ENCODE measurements at regions not wholly inside any gene's neighbourhood (a gene's known extent, or its start where the extent isn't known, plus 50 kb on each side); places are given as distances from the start of the nearest gene placed in this dataset.

DNA sequence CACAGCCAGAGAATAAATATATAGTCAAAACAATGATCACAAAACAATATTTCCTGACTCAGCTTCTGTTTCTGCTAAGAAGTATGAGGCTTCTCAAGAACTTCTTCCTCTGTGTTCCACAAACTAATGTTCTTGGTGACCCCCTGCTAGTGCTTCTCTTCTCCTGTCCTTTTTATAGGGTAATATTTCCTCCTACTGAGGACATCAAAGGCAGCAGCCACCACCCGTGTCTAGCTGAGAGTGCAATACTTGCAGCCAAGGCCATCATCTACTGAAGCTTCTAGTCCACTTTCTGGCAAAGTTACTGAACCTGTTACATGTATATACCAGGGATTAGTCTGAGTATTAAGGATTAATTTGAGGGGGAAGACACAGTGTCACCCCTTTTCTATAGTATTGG, 83.7 kb upstream of the SLC12A2 start:
- no peaks in the 10 kb centered on the region for H3K79me1 ChIP-seq (ENCODE audit: low read length)
- H3K23ac ChIP-seq (ENCODE audit: low read length): no peak overlapping the region
- no peaks in the 10 kb centered on the region for H3K27me3 ChIP-seq (ENCODE audit: insufficient read depth, low read length, poor library complexity)
- no peak overlapping the region for H3K27ac ChIP-seq (ENCODE audit: low read depth, low read length)
- H3K4me1 ChIP-seq (ENCODE audit: control insufficient read depth, low read depth, low read length): no peaks in the 10 kb centered on the region
- H4K5ac ChIP-seq (ENCODE audit: low read length): no peak overlapping the region
- H2BK120ac ChIP-seq (ENCODE audit: low read depth, low read length): no peak overlapping the region
- no peak overlapping the region for H3K4ac ChIP-seq (ENCODE audit: low read depth, low read length)
- DNase-seq: no peak
- no peak overlapping the region for H2BK5ac ChIP-seq (ENCODE audit: low read length)
- no peak overlapping the region for H3K4me3 ChIP-seq (ENCODE audit: low read length)
- H2BK15ac ChIP-seq (replicated peaks; ENCODE audit: low read depth): no peak overlapping the region
- no peak overlapping the region for H3K56ac ChIP-seq (ENCODE audit: low read length)
- no peaks in the 10 kb centered on the region for H3K79me2 ChIP-seq (ENCODE audit: control insufficient read depth, insufficient read depth, low read length)
- no peak overlapping the region for H3K9ac ChIP-seq (ENCODE audit: low read length)
- H2AK5ac ChIP-seq (ENCODE audit: low read length): no peak overlapping the region
- no CpG with 5 or more reads among the region's 1 CpG for WGBS (ENCODE audit: extremely low coverage, insufficient coverage, low lambda C conversion rate)
- no peak overlapping the region for H3K4me2 ChIP-seq (ENCODE audit: low read length)
- no peak overlapping the region for H3K18ac ChIP-seq (ENCODE audit: low read length)
- H3K36me3 ChIP-seq (ENCODE audit: control insufficient read depth, insufficient read depth, low read length): no peaks in the 10 kb centered on the region
- no peak overlapping the region for H4K8ac ChIP-seq (ENCODE audit: low read depth, low read length)

DNA sequence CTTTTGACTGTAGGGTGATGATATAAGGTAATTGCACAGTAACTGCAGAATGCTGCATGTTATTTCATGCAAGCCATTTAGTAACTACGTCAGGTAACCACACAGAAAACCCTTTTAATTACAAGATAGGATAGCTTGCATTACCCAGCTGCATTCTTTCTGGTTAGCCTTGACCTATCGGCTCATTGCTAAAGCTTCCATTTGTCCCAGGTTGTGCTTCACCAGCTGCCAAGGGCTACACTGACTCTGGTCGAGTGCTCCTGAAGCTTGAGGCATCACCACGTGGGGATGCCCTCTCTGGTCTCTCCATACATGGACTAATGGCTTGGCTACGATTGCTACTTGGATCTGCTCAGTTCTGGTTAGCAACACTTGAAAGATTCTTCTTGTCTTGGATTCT, 81.1 kb upstream of the SLC12A2 start:
- Histone ChIP-seq H2BK120ac (ENCODE audit: low read depth, low read length) (no peak overlapping the region), H3K4me2 (ENCODE audit: low read length) (no peak overlapping the region), H4K5ac (ENCODE audit: low read length) (no peak overlapping the region), H2AK5ac (ENCODE audit: low read length) (no peak overlapping the region), H3K18ac (ENCODE audit: low read length) (no peak overlapping the region), H3K56ac (ENCODE audit: low read length) (no peak overlapping the region), H3K4me1 (ENCODE audit: control insufficient read depth, low read depth, low read length) (no peaks in the 10 kb centered on the region), H3K79me1 (ENCODE audit: low read length) (no peaks in the 10 kb centered on the region), H3K4ac (ENCODE audit: low read depth, low read length) (no peak overlapping the region), H3K79me2 (ENCODE audit: control insufficient read depth, insufficient read depth, low read length) (no peaks in the 10 kb centered on the region), H2BK15ac (replicated peaks; ENCODE audit: low read depth) (no peak overlapping the region), H3K23ac (ENCODE audit: low read length) (no peak overlapping the region), H3K27ac (ENCODE audit: low read depth, low read length) (no peak overlapping the region), H2BK5ac (ENCODE audit: low read length) (no peak overlapping the region), H3K9ac (ENCODE audit: low read length) (no peak overlapping the region), H3K36me3 (ENCODE audit: control insufficient read depth, insufficient read depth, low read length) (no peaks in the 10 kb centered on the region), H4K8ac (ENCODE audit: low read depth, low read length) (no peak overlapping the region), H3K4me3 (ENCODE audit: low read length) (no peak overlapping the region), H3K27me3 (ENCODE audit: insufficient read depth, low read length, poor library complexity) (no peaks in the 10 kb centered on the region)
- WGBS (ENCODE audit: extremely low coverage, insufficient coverage, low lambda C conversion rate): no CpG with 5 or more reads among the region's 5 CpGs
- no peak for DNase-seq

DNA sequence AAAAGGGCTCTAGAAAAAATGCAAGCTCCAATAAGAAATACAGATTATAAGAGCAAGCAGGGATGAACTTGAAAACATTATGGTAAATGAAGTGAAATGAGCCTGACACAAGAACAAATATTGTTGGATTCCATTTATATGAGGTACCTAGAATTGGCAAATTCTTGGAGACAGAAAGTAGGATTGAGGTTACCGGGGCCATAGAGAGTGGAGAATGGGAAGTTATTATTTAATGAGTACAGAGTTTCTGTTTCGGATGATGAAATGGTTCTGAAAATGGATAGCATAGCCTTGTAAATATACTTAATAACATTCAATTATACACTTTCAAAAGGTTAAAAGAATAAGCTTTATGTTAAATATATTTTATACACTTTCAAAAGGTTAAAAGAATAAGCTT, 75.6 kb upstream of the SLC12A2 start:
- no peaks in the 10 kb centered on the region for H3K27me3 ChIP-seq (ENCODE audit: insufficient read depth, low read length, poor library complexity)
- no peak overlapping the region for H4K8ac ChIP-seq (ENCODE audit: low read depth, low read length)
- H3K4me3 ChIP-seq (ENCODE audit: low read length): no peak overlapping the region
- no peaks in the 10 kb centered on the region for H3K79me1 ChIP-seq (ENCODE audit: low read length)
- no peak overlapping the region for H3K56ac ChIP-seq (ENCODE audit: low read length)
- H2BK5ac ChIP-seq (ENCODE audit: low read length): no peak overlapping the region
- no peak for DNase-seq
- H3K18ac ChIP-seq (ENCODE audit: low read length): no peak overlapping the region
- no peak overlapping the region for H3K4me2 ChIP-seq (ENCODE audit: low read length)
- no peaks in the 10 kb centered on the region for H3K79me2 ChIP-seq (ENCODE audit: control insufficient read depth, insufficient read depth, low read length)
- WGBS (ENCODE audit: extremely low coverage, insufficient coverage, low lambda C conversion rate): no CpG with 5 or more reads among the region's 2 CpGs
- no peak overlapping the region for H2AK5ac ChIP-seq (ENCODE audit: low read length)
- H3K4me1 ChIP-seq (ENCODE audit: control insufficient read depth, low read depth, low read length): no peaks in the 10 kb centered on the region
- no peak overlapping the region for H2BK15ac ChIP-seq (replicated peaks; ENCODE audit: low read depth)
- no peak overlapping the region for H2BK120ac ChIP-seq (ENCODE audit: low read depth, low read length)
- H3K9ac ChIP-seq (ENCODE audit: low read length): no peak overlapping the region
- H3K23ac ChIP-seq (ENCODE audit: low read length): no peak overlapping the region
- no peak overlapping the region for H3K4ac ChIP-seq (ENCODE audit: low read depth, low read length)
- H3K27ac ChIP-seq (ENCODE audit: low read depth, low read length): no peak overlapping the region
- H3K36me3 ChIP-seq (ENCODE audit: control insufficient read depth, insufficient read depth, low read length): no peaks in the 10 kb centered on the region
- H4K5ac ChIP-seq (ENCODE audit: low read length): no peak overlapping the region

DNA sequence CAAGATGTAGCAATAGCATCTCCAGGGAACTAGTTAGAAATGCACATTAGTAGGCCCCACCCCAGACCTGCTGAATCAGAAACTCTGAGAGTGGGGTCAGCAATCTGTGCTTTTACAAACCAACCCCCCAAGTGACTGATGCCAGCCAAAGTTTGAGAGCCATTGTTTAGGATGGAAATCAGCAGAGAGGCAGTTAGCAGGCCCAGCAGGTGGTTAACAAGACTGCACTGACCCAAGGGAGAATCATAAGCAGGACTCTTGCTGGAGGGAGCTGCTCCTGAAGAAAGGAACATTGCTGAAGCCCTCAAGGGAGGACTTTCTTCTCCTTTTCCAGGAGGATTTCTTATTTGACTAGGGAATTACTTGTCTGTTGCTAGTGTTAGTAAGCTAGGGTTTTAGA, 74.2 kb upstream of the SLC12A2 start:
- H3K36me3 ChIP-seq (ENCODE audit: control insufficient read depth, insufficient read depth, low read length): no peaks in the 10 kb centered on the region
- H2AK5ac ChIP-seq (ENCODE audit: low read length): no peak overlapping the region
- H3K27ac ChIP-seq (ENCODE audit: low read depth, low read length): no peak overlapping the region
- H4K8ac ChIP-seq (ENCODE audit: low read depth, low read length): no peak overlapping the region
- no peaks in the 10 kb centered on the region for H3K4me1 ChIP-seq (ENCODE audit: control insufficient read depth, low read depth, low read length)
- H3K79me1 ChIP-seq (ENCODE audit: low read length): no peaks in the 10 kb centered on the region
- no peak overlapping the region for H2BK5ac ChIP-seq (ENCODE audit: low read length)
- no peak overlapping the region for H3K4ac ChIP-seq (ENCODE audit: low read depth, low read length)
- H2BK120ac ChIP-seq (ENCODE audit: low read depth, low read length): no peak overlapping the region
- no peak overlapping the region for H4K5ac ChIP-seq (ENCODE audit: low read length)
- peak; percentile 72 for DNase-seq
- H3K23ac ChIP-seq (ENCODE audit: low read length): no peak overlapping the region
- no peaks in the 10 kb centered on the region for H3K27me3 ChIP-seq (ENCODE audit: insufficient read depth, low read length, poor library complexity)
- no peak overlapping the region for H3K4me3 ChIP-seq (ENCODE audit: low read length)
- H2BK15ac ChIP-seq (replicated peaks; ENCODE audit: low read depth): no peak overlapping the region
- H3K4me2 ChIP-seq (ENCODE audit: low read length): no peak overlapping the region
- no peak overlapping the region for H3K9ac ChIP-seq (ENCODE audit: low read length)
- H3K79me2 ChIP-seq (ENCODE audit: control insufficient read depth, insufficient read depth, low read length): no peaks in the 10 kb centered on the region
- no peak overlapping the region for H3K56ac ChIP-seq (ENCODE audit: low read length)
- H3K18ac ChIP-seq (ENCODE audit: low read length): no peak overlapping the region

DNA sequence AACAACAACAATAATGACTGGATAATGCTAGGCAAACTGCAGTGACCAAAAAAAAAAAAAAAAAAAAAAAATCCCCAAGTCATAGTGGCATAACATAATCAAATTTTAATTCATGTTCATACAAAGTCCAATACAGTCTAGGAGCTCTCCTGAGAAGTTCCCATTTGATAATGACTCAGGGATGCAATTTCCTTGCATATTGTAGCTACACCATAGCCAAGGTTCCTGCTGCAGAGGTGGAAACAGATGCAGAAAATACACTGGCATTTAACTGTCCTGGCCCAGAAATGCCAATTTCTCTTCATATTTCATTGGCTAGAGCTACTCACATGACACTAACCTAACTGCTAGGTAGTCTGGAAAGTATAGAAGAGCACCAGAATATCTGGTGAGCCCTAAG, 72.2 kb upstream of the SLC12A2 start:
- Histone ChIP-seq H4K8ac (ENCODE audit: low read depth, low read length) (no peak overlapping the region), H3K79me1 (ENCODE audit: low read length) (no peaks in the 10 kb centered on the region), H3K79me2 (ENCODE audit: control insufficient read depth, insufficient read depth, low read length) (no peaks in the 10 kb centered on the region), H3K56ac (ENCODE audit: low read length) (no peak overlapping the region), H3K27ac (ENCODE audit: low read depth, low read length) (no peak overlapping the region), H3K27me3 (ENCODE audit: insufficient read depth, low read length, poor library complexity) (no peaks in the 10 kb centered on the region), H2BK5ac (ENCODE audit: low read length) (no peak overlapping the region), H2AK5ac (ENCODE audit: low read length) (no peak overlapping the region), H2BK120ac (ENCODE audit: low read depth, low read length) (no peak overlapping the region), H4K5ac (ENCODE audit: low read length) (no peak overlapping the region), H3K18ac (ENCODE audit: low read length) (no peak overlapping the region), H3K4me2 (ENCODE audit: low read length) (no peak overlapping the region), H3K4me1 (ENCODE audit: control insufficient read depth, low read depth, low read length) (peaks cover 2% of the 10 kb centered on the region), H3K4me3 (ENCODE audit: low read length) (no peak overlapping the region), H3K4ac (ENCODE audit: low read depth, low read length) (no peak overlapping the region), H3K9ac (ENCODE audit: low read length) (no peak overlapping the region), H3K36me3 (ENCODE audit: control insufficient read depth, insufficient read depth, low read length) (no peaks in the 10 kb centered on the region), H3K23ac (ENCODE audit: low read length) (no peak overlapping the region), H2BK15ac (replicated peaks; ENCODE audit: low read depth) (no peak overlapping the region)
- no peak for DNase-seq

DNA sequence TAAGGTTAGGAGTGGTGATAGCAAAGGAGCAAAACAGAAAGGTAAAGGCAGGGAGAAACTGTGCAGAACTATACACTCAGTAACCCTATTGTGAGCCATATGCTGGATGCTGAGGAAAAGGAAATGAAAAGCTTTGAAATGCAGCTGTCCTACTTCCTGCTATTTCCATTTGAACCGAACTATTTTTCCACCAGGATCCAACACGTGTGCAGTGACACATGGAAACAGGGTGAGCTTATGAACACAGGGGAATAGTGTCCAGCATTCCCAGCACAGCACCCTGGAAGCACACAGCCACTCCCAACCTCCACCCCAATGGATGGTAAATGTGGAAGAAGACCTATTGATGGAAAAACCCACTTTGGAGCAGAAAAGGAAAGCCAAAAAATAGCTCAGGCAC, 69.0 kb upstream of the SLC12A2 start:
- H3K18ac ChIP-seq (ENCODE audit: low read length): no peak overlapping the region
- H4K5ac ChIP-seq (ENCODE audit: low read length): no peak overlapping the region
- no peak overlapping the region for H2BK120ac ChIP-seq (ENCODE audit: low read depth, low read length)
- H3K9ac ChIP-seq (ENCODE audit: low read length): no peak overlapping the region
- H3K36me3 ChIP-seq (ENCODE audit: control insufficient read depth, insufficient read depth, low read length): no peaks in the 10 kb centered on the region
- no peak overlapping the region for H3K4me3 ChIP-seq (ENCODE audit: low read length)
- no peak overlapping the region for H3K4me2 ChIP-seq (ENCODE audit: low read length)
- DNase-seq: no peak
- no peak overlapping the region for H2BK15ac ChIP-seq (replicated peaks; ENCODE audit: low read depth)
- no peak overlapping the region for H2AK5ac ChIP-seq (ENCODE audit: low read length)
- H3K79me1 ChIP-seq (ENCODE audit: low read length): no peaks in the 10 kb centered on the region
- no peak overlapping the region for H3K4ac ChIP-seq (ENCODE audit: low read depth, low read length)
- H3K23ac ChIP-seq (ENCODE audit: low read length): no peak overlapping the region
- no peak overlapping the region for H3K27ac ChIP-seq (ENCODE audit: low read depth, low read length)
- WGBS (ENCODE audit: extremely low coverage, insufficient coverage, low lambda C conversion rate): no CpG with 5 or more reads among the region's 2 CpGs
- no peak overlapping the region for H2BK5ac ChIP-seq (ENCODE audit: low read length)
- H4K8ac ChIP-seq (ENCODE audit: low read depth, low read length): no peak overlapping the region
- no peak overlapping the region for H3K56ac ChIP-seq (ENCODE audit: low read length)
- peaks cover 2% of the 10 kb centered on the region for H3K4me1 ChIP-seq (ENCODE audit: control insufficient read depth, low read depth, low read length)
- no peaks in the 10 kb centered on the region for H3K27me3 ChIP-seq (ENCODE audit: insufficient read depth, low read length, poor library complexity)
- no peaks in the 10 kb centered on the region for H3K79me2 ChIP-seq (ENCODE audit: control insufficient read depth, insufficient read depth, low read length)

Measured in mesendoderm (in vitro differentiated cells).